ENCODE measurements at regions not wholly inside any gene's neighbourhood (a gene's known extent, or its start where the extent isn't known, plus 50 kb on each side); places are given as distances from the start of the nearest gene placed in this dataset.

- DNase-seq (ENCODE audit: low spot score) = no peak
These were observed 580.1 kb upstream of the SALL1 start for GRCh38 chr16:51731160-51731559.

GRCh38 chr16:51723036-51723724, 572.1 kb upstream of the SALL1 start:
- DNase-seq (ENCODE audit: low spot score) = no peak

GRCh38 chr16:51722467-51722866, 571.4 kb upstream of the SALL1 start:
- DNase-seq (ENCODE audit: low spot score) = no peak

- DNase-seq (ENCODE audit: low spot score) = no peak
These were observed 568.3 kb upstream of the SALL1 start for GRCh38 chr16:51719376-51719775.

DNA sequence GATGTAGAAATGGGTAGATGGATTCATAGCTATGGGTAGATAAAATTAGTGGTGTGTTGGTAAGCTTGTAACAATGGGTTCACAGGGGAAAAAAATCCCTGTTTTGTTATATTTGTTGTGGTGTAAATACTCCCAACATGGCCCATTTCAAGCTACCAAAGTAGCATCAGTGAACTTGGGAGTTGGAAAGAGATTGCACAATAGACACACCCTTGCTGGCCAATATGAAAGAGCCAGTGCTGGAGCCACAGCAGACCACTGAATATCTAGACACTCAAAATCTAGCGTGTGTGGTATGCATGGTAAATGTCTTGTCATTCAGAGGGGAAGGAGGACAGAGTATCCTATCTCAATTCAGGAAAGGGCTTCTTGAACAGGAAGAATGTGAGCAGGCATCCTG, 565.1 kb upstream of the SALL1 start:
- no peak for DNase-seq (ENCODE audit: low spot score)

DNA sequence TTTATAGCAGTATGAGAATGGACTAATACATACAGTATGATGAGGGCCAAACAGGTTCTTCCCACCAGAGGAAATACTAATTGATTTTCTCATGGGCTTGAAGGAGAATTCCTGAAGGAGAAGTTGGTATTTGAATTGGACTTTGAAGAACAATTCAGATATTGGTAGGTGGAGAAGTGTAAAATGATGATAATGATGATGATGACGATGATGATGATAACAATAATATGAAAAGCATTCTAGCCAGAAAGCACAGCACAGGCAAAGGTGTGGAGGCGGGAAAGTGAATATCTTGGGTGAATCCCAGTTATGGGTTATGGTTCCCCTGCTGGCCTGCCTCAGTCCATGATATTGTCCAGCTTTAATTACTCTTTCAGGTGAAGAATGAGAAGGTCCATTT, 562.4 kb upstream of the SALL1 start:
- no peak for DNase-seq (ENCODE audit: low spot score)

DNA sequence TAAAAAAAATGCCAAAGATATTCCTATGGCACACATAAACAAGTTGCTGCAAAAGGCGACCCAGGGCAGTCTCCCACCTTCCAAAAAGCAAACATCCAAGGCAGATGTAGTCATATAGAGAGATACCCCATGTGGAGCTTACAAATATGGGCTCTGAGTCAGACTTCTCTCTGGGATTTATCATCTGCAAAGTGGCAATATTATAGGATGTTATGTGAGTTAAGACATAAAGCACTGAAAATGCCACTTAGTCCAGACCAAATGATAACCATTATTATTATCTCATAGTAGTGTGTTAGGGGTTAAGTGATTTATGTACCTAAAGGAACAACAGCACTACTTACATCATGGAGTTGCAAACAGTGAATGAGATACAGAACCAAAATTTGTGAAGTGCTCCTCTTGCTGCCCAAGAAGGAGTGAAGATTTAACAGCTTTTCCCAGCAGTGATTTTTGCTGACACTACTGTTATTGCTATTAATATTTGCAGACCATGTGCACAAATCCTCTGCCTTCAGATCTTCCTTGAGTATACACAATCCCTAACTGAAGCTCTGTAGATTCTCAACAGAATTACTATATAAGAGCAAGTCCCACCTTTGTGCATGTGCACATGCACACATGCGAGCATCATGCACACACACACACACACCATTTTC, 560.0 kb upstream of the SALL1 start:
- no peak for DNase-seq (ENCODE audit: low spot score)

- no peak for DNase-seq (ENCODE audit: low spot score)
These were observed 559.1 kb upstream of the SALL1 start for GRCh38 chr16:51710186-51710585.

GRCh38 chr16:51708861-51709260, 557.8 kb upstream of the SALL1 start:
- DNase-seq (ENCODE audit: low spot score) = no peak

GRCh38 chr16:51707666-51708065, 556.6 kb upstream of the SALL1 start:
- DNase-seq (ENCODE audit: low spot score) = no peak

GRCh38 chr16:51705142-51705541, 554.1 kb upstream of the SALL1 start:
- no peak for DNase-seq (ENCODE audit: low spot score)

DNA sequence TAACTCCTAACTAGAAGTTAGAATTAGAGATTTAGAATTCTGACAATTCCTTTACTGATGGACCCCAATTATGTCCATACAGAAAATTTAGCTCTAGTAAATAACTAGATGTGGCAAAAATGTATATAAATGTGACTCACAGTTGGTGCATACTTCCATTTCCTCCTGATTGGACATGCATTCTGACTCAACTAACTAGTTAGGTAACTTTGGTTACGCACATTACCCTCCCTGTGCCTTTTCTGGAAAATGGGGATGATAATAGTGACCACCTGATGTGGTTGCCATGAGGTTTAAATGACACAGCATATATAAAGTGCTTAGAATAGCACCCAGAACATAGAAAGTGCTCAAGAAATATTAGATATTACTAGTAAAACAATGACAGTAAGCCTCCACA, 550.0 kb upstream of the SALL1 start:
- DNase-seq (ENCODE audit: low spot score) = no peak

DNA sequence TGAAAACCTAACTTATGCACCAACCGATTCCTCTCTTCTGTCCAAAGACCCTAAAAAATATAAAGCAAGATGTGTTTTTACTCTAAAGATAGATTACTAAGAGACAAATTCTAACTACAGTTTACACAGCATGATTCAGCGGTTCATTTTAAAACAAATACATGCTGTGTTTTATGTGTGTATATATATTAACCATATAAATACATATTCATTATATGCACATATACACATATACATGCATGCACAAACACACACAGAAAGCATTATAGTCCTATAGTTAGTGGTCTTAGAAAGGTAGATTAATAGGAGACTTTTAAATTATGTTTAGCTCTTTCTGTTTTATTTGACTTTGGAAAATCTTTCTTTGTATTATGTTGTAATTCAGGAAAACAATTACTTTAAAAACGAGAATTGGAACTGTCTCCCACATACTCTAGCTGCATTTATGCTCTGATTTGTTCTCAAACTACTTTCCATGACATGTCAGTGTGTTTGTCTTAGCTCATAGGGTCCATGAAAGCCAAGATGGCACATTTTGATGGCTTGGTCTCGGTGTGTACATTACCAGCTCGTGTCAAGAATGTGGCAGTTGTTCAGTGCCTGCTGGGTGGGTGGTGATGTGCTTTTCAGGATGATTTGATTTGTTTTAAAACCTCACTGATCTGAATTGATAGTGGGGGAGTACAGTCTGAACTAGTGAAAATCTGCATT, 548.8 kb upstream of the SALL1 start:
- DNase-seq (ENCODE audit: low spot score) = no peak

DNA sequence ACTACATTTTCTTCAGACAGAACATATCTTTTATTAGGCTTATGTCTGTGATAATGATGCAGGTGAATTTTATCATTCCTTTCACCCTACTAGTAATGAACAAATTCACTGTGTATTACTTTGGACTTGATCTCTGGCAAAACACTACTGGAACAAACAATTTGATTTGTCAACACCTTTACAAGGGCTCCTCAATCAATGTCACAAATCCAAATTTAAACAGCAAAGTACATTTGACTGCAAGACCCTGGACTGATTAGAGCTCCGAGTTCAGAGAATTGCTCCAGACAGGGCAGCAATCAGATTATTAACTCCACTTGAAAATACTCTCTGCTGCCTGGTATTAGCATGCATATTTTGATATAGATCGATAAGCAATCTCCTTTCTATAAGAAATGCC, 547.6 kb upstream of the SALL1 start:
- DNase-seq (ENCODE audit: low spot score) = no peak

DNA sequence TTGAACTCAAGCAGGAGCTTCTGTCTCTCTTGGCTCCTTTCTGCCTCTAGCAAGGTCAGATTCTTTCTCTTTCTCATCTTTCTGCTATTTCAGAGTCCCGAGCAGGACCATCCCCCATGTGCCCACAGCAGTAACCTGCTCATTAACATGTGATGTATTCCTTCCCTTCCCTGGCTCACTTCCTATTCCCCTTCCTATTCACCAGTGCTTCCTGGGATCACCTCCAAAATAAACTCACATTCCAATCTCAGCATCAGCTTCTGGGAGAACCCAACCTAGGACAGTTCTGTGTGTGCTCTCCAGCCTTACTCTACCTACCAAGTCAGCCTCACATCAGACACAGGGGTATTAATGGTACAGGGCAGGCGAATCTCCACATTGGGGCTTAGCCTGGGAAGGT, 546.4 kb upstream of the SALL1 start:
- DNase-seq (ENCODE audit: low spot score) = no peak

GRCh38 chr16:51696376-51696775, 545.3 kb upstream of the SALL1 start:
- DNase-seq (ENCODE audit: low spot score) = no peak

GRCh38 chr16:51691109-51691508, 540.0 kb upstream of the SALL1 start:
- DNase-seq (ENCODE audit: low spot score) = no peak

- DNase-seq (ENCODE audit: low spot score) = no peak
These were observed 534.4 kb upstream of the SALL1 start for GRCh38 chr16:51685498-51685897.

- no peak for DNase-seq (ENCODE audit: low spot score)
These were observed 532.8 kb upstream of the SALL1 start for GRCh38 chr16:51683882-51684281.

DNA sequence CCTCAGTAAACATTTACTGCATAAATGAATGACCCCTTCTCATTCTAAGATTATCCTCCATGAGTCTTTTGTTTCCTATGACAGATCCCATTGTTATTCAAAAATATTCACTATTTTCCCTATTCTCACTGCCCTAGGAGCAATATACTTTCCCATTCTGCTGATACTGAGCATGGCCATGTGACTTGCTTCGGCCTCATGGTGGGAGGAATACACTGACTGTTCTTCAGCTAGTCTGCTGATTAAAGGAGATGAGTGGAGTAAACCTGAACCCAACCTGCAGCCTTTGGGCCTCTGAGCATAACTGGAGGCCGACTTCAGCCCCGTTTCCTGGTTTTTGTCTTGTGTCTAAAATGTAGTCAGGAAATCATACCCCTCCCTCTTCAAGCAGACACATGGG, 531.8 kb upstream of the SALL1 start:
- no peak for DNase-seq (ENCODE audit: low spot score)

GRCh38 chr16:51674615-51675014, 523.5 kb upstream of the SALL1 start:
- no peak for DNase-seq (ENCODE audit: low spot score)

DNA sequence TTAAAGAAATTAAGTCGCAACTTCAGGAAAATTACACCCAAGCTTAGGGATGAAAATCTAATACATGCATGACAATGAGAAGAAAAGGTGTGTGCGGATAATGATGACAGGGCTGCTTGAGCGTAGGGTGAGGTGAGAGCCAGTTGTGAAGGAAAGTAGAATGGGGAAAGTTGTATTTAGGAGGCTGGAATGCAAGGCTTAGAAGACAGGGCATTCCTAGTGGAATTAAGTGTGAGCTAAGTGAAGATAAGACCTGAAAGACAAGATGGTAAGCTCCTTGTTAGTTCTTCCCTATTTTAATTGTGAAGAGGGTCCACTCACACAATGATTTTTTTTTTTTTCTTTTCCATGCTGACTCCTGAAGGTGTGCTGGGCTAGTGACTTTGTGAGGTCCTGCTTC, 519.5 kb upstream of the SALL1 start:
- DNase-seq (ENCODE audit: low spot score) = no peak

DNA sequence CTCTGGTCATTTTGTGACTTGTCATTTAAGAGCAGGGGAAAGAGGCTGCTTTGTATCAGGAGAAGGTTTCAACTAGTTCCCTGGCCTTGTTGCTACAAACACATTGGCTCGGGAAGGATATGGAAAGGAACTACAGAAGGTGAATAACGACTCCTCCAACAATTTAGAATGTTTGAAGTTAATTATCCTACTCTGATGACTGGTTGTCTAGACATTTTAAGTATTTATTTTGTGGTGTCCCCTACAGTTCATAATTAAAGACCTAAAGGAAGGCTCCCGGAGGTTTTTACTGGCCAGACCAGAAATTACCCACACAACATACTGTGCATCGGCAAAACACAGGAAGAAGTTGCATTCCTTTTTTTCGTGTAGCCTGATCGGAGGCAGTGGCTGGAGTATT, 515.8 kb upstream of the SALL1 start:
- DNase-seq (ENCODE audit: low spot score) = no peak
